Activated CD8-positive, alpha-beta T cell treated with anti-CD3 and anti-CD28 coated beads for 36 hours (primary cell): ENCODE measurements at regions not wholly inside any gene's neighbourhood (a gene's known extent, or its start where the extent isn't known, plus 50 kb on each side); places are given as distances from the start of the nearest gene placed in this dataset.

Source experiments
- ATAC-seq: fragments of 200-7000 bp; cut with Tn5 transposase; one replicate; pipeline ENCODE4 v1.10.0; 2021; ENCODE audit warnings: mild to moderate bottlenecking, moderate library complexity
- CTCF ChIA-PET: fragments of 350-600 bp; sonication (Branson Sonifier 250); formaldehyde crosslinking; loops from one replicate; lab custom pipeline; 2021; ENCODE audit warnings: antibody characterized with exemption; lab: Charles Lee
- POLR2A ChIA-PET: fragments of 350-600 bp; sonication (Branson Sonifier 250); formaldehyde crosslinking; loops from one replicate; lab custom pipeline; 2021; ENCODE audit warnings: antibody characterized with exemption; lab: Charles Lee
- DNase-seq: peaks from one replicate; pipeline ENCODE4 v3.0.0-alpha.2; 2020
- H3K27ac Mint-ChIP-seq: one replicate; pipeline ENCODE4 v1.8.0; 2021; ENCODE audit warnings: mild to moderate bottlenecking, mixed read lengths
- H3K27me3 Mint-ChIP-seq: one replicate; pipeline ENCODE4 v1.8.0; 2021; ENCODE audit warnings: mixed read lengths
- H3K36me3 Mint-ChIP-seq: one replicate; pipeline ENCODE4 v1.8.0; 2021; ENCODE audit warnings: low read depth, mixed read lengths
- H3K4me1 Mint-ChIP-seq: one replicate; pipeline ENCODE4 v1.8.0; 2021; ENCODE audit warnings: low read depth, mixed read lengths
- H3K4me3 Mint-ChIP-seq: one replicate; pipeline ENCODE4 v1.8.0; 2021; ENCODE audit warnings: mild to moderate bottlenecking, moderate library complexity, mixed read lengths
- H3K9me3 Mint-ChIP-seq: one replicate; pipeline ENCODE4 v1.8.0; 2021; ENCODE audit warnings: mixed read lengths
- intact Hi-C: fragments of 100-400 bp; cut with micrococcal nuclease; formaldehyde crosslinking; loops from one replicate; pipeline ENCODE4 v1.10.0; 2022
- TF ChIP-seq, protein P1 (sequence below): fragments of 200-600 bp; IDR thresholded peaks from one replicate; pipeline ENCODE4 v1.8.0; 2022; ENCODE audit warnings: antibody characterized with exemption, mild to moderate bottlenecking

DNA sequence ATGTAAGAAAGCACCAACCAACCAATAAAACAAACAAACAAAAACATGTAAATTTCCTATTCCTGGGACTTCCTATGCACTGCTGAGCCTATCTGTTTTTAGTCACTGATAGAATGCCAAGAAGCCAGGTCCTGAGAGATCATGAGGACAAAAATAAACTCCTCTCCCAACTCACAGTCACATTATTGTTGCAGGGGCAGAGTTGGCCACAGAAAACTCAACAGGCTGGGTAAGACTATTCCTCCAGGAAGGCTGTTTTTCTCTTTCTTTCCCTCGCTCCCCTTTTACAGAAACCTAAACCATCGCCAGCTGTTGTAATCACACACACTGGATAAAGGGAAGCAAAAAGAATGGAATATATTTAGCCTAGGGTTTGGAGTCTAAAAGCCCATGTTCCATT, 55.8 kb upstream of the METAP2 start:
- ChIA-PET POLR2A (no interaction called here), CTCF (no interaction called here)
- Mint-ChIP-seq H3K27ac (no peak overlapping the region), H3K27me3 (no peaks in the 10 kb centered on the region), H3K4me1 (no peaks in the 10 kb centered on the region), H3K36me3 (no peaks in the 10 kb centered on the region), H3K9me3 (no peaks in the 10 kb centered on the region), H3K4me3 (no peak overlapping the region)
- TF ChIP-seq, protein P1, sequence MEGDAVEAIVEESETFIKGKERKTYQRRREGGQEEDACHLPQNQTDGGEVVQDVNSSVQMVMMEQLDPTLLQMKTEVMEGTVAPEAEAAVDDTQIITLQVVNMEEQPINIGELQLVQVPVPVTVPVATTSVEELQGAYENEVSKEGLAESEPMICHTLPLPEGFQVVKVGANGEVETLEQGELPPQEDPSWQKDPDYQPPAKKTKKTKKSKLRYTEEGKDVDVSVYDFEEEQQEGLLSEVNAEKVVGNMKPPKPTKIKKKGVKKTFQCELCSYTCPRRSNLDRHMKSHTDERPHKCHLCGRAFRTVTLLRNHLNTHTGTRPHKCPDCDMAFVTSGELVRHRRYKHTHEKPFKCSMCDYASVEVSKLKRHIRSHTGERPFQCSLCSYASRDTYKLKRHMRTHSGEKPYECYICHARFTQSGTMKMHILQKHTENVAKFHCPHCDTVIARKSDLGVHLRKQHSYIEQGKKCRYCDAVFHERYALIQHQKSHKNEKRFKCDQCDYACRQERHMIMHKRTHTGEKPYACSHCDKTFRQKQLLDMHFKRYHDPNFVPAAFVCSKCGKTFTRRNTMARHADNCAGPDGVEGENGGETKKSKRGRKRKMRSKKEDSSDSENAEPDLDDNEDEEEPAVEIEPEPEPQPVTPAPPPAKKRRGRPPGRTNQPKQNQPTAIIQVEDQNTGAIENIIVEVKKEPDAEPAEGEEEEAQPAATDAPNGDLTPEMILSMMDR = no peak
- intact Hi-C loops = no loop called here
- ATAC-seq (no peak), DNase-seq (no peak)
